GM18861 (cell line): ENCODE measurements at regions not wholly inside any gene's neighbourhood (a gene's known extent, or its start where the extent isn't known, plus 50 kb on each side); places are given as distances from the start of the nearest gene placed in this dataset.
"Not testable (repeated sequence)": the region's sequence is repeated elsewhere in the genome, so short reads cannot be mapped to it uniquely, and the experiment has no call there.

Experiments used
- ATAC-seq: cut with Tn5 transposase; IDR thresholded peaks from one replicate; pipeline ENCODE4 v1.9.1; 2021; ENCODE audit not compliant: unreplicated experiment

DNA sequence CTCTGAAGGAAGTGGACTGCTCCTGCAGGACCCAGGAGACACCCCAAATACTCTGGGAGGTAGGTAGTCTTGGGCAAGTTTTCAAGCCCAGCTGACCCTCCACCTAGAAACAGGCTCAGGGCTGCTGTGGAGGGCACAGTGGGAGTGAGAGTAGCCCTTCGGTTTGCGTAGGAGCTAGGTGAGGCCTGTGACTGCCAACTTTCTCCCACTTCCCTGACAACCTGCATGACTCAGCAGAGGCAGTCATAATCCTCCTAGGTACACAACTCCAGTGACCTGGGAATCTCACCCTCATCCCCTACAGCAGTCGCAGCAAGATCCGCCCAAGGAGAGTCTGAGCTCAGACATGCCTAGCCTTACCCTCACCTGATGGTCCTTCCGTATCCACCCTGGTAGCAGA is 439.1 kb downstream of the CNTNAP4 start:
- not testable (repeated sequence) for ATAC-seq

- no peak for ATAC-seq
These were observed 447.0 kb downstream of the CNTNAP4 start for GRCh38 chr16:76724181-76724580.

GRCh38 chr16:76729525-76729924 is 452.3 kb downstream of the CNTNAP4 start:
- no peak for ATAC-seq

- no peak for ATAC-seq
These were observed 455.7 kb downstream of the CNTNAP4 start for GRCh38 chr16:76732894-76733293.

DNA sequence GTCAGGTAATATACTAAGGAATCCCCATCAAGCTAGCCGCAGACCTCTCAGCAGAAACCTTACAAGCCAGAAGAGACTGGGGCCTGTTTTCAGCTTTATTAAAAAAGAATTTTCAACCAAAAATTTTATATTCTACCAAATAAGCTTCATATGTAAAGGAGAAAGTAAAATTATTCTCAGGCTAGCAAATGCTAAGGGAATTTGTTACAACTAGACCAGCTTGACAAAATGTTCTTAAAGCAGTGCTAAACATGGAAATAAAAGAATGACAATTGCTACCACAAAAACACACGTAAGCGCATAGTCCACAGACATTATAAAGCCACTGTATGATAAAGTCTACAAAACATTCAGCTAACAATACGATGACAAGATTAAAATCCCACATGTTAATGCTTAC is 449.4 kb upstream of the MON1B start:
- no peak for ATAC-seq

- ATAC-seq, result no peak
These were observed 442.3 kb upstream of the MON1B start for GRCh38 chr16:76748461-76749348.

DNA sequence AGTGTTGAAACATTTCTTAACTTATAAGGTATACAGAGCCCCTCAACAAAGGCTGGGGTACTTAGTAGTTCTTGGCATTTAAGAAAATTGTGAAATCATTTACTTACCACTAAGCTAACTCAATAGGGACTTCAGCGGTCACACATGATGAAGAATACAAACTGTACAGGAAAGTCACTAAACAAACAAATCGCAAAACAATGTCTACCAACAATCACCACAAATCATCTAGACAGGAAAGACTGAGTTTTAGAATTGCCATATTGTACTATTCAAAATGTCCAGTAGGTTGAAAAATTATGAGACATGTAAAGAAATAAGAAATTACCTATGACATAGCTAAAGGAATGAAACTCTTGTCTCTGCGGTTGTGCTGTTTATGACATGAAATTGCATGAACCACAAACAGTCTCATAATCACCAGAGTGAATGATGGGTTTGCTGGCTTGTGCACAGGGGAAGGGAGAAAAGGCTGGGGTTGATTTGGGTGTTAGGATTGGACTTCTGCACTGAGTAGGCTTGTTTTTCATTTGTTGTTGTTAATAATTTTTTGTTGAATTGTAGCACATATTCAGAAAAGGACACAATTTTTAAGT is 441.1 kb upstream of the MON1B start:
- no peak for ATAC-seq

DNA sequence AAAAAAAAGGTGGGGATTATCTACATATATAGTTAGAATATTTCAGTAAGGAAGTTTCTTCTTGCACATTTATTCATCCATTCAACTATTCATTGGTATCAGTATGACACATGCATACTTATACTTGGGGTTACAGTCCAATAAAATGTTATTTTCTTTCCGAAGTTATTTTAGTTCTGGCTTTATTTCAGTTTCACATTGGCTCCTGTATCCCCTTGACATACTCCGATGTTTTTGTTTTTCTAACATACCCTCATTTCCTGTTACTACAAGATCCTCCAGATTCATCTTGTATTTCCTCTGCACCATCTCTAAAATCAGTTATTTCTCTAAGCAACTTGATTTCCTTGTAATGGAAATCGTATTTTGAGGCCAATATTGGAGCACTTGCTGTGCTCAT is 435.5 kb upstream of the MON1B start:
- ATAC-seq, result no peak

- ATAC-seq, result no peak
These were observed 434.6 kb upstream of the MON1B start for GRCh38 chr16:76756423-76756822.

GRCh38 chr16:76756951-76757350 is 434.0 kb upstream of the MON1B start:
- ATAC-seq, result no peak

DNA sequence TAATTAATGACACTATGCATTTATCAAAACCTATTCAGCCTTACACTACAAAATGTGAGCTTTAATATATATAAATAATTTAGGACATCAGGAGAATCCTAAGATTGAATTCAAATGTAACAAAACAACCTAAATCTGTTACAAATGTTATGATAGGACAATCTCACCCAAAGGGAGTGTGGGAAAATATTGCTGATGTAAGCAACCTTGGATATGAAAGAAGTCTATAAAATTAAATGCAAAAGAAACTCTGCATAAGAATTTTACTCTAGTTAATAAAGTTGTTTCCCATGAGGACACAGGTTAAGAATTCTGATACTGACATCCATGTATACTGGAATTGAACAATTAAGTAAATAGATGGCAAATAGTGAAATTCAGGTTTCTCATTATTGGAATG is 424.5 kb upstream of the MON1B start:
- ATAC-seq, result no peak

DNA sequence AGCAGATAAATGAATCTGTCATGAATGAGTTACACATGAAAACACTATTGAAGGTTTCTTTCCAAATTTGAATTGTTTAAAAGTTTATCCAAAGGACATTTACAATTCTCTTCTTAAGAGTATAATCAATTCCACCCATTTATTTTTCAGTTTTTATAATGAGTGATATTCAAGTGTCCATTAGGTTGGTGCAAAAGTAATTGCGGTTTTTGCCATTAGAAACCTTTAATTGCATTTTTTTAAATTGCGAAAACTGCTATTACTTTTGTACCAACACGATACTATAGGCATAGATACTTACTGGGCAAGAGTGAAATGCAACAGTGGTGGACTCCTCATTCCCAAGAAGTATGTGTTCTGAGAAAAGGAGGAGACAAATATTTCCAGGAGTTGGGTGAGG is 422.7 kb upstream of the MON1B start:
- no peak for ATAC-seq

DNA sequence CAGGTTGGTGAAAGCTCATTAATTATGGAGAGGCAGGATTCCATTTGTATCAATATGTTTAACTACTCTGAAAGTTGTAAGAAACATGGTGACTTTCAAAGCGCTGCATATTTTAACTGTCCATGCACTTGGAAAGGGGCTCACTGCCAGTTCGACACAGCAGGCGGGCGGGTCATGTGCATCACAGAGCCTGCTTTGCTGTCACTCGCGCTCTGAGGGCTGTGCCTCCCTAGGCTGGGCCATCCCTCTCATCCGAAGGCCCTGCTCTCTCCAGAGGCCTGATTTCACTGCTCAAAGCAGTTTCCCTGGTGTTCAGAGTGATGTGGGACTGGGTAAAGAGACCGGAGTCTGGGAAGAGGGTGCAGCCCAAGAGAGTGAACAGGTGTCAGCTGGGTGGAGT is 422.0 kb upstream of the MON1B start:
- ATAC-seq, result no peak

- no peak for ATAC-seq
These were observed 419.8 kb upstream of the MON1B start for GRCh38 chr16:76771216-76771615.

GRCh38 chr16:76777721-76778465 is 413.1 kb upstream of the MON1B start:
- ATAC-seq, result no peak

DNA sequence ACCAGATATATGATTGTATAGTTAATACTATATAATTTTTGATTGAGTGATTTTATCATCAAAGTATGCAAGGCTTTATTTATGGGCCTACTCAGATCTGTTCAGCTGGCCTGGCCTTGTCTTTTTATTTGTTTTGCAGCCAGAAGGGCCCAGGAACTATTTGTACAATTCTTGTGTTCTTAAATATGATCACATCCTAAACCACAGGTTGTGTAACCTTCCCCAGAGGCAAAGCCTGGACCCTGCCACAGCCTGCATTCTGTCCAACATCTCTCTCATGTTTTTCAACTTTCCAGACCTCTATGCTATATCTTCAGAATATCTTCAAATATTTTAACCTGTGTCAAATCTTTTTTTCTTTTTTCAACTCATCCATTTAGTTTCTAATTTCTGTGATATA is 410.4 kb upstream of the MON1B start:
- ATAC-seq, result no peak

DNA sequence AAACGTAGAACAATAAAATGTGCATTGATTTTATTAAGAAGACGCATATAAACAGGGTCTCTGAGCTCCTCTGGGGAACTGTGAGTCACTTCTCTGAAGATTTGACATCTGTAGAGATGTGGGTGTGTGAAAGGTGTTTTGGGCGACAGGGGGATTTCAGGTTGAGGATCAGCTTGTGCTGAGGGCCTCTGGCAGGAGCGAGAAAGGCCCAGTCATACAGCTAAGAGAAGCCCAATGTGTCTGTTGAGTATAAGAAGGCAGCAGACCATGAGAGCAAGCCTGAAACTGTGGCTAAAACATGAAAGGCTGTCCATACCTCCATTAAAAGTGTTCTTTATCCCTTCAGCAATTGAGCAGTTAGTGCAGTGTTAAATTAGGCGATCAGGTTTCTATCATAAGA is 406.5 kb upstream of the MON1B start:
- ATAC-seq, result peak; percentile 52

- ATAC-seq, result no peak
These were observed 403.6 kb upstream of the MON1B start for GRCh38 chr16:76787394-76787793.

DNA sequence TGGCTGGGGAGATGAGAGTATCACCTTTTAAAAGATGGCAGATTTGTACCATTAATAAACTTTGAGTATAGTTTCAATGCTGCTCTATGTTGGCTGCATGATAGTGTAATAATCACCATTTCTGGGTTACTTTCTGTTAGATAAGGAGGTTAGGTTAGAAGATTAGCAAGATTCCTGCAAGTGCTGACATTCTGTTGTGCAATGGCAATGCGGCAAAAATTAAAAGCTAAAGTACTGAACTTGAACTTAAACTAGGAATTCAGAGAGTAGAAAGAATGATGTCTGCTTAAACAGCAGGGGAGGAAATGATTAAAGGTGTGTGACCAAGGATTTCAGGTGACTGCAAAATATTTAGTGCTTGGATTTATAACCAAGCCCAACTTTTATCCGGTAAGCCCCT is 399.8 kb upstream of the MON1B start:
- ATAC-seq, result no peak

DNA sequence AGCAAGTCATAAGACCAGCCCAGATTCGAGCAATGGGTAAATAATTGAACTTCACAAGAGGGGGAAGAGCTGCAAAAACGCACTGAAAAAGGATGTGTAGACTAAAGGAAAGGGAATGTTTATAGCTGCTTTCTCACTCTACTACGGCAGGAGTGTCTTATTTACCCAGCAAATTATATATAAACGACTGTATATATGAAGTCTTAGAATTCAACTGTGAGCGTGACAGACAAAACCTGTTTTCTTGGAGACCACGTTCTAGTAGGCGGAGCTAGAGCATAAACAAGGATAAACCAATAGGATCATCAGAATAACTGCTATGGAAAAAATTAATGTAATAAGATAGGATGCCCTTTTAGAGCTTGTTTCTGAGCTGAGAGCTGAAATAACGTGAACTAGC is 394.6 kb upstream of the MON1B start:
- no peak for ATAC-seq

DNA sequence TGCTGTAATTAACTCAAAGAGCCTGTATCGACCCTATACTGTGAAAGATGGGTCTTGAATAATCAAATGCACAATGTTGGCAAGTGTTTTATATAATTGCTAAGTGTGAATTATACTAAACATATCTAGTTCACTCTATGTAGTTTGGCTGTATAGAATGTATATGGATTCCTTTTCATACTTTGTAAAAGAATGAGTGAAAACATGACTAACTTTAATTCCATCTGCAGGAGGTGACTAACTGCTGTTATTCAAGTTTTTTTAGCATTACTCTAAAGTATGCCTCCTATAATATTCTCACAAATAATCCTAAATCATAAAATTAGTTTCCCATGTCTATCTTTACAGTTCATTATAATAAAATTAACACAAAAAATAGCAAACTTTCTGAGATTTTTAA is 394.0 kb upstream of the MON1B start:
- ATAC-seq, result no peak

DNA sequence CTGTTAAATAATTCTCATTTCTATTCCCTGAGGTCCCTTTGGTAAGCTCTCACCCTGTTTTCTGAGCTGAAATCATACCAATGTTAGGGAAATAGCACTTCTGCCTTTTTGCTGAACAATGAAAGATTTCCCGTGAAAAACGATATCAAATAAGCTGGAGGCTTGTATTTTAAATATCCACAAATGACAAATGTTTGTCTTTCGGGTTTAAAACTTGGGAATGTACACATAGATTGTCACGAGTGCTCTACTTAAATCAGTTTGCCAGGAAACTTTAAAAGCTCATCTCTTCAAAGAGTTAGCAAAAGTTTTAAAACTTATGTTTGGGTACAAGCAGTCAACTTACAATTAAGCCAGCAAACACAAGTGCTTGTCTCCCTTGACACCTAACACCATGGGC is 393.5 kb upstream of the MON1B start:
- ATAC-seq, result no peak
